Sciatic nerve (tissue), 2 donors: ENCODE measurements at regions not wholly inside any gene's neighbourhood (a gene's known extent, or its start where the extent isn't known, plus 50 kb on each side); places are given as distances from the start of the nearest gene placed in this dataset.
"Not testable (repeated sequence)": the region's sequence is repeated elsewhere in the genome, so short reads cannot be mapped to it uniquely, and the experiment has no call there.

Experiments used
- ATAC-seq: fragments of 200-7000 bp; cut with Tn5 transposase; one replicate; pipeline ENCODE4 v1.9.1; 2020; ENCODE audit warnings: mild to moderate bottlenecking, moderate library complexity
- DNase-seq: peaks from one replicate; pipeline ENCODE4 v3.0.0-alpha.2; 2020; ENCODE audit warnings: low spot score
- intact Hi-C: fragments of 100-400 bp; cut with DNase I; formaldehyde crosslinking; loops from one replicate; pipeline ENCODE4 v1.14.2; 2022
- donor health status: DM: no; HTN: no; CAD: no.
- donor health status: DM: no; HTN: no; CAD: no.

- DNase-seq: no peak
- ATAC-seq: no peak
- intact Hi-C loops: no loop called here
These were observed 721.8 kb upstream of the NCAM2 start for GRCh38 chr21:20276377-20276776.

- no peak for ATAC-seq
- intact Hi-C loops: no loop called here
These were observed 721.3 kb upstream of the NCAM2 start for GRCh38 chr21:20276954-20277353.

GRCh38 chr21:20283836-20284235 lies 714.4 kb upstream of the NCAM2 start:
- ATAC-seq (no peak), DNase-seq (no peak)
- intact Hi-C loops: no loop called here

More at GRCh38 chr21:20276954-20277353, 721.3 kb upstream of the NCAM2 start:
- no peak for DNase-seq

GRCh38 chr21:20292280-20292679 lies 705.9 kb upstream of the NCAM2 start:
- intact Hi-C loops: no loop called here
- DNase-seq (no peak), ATAC-seq (no peak)

- intact Hi-C loops, ATAC-seq, DNase-seq: not testable (repeated sequence)
These were observed 705.4 kb upstream of the NCAM2 start for GRCh38 chr21:20292854-20293253.

GRCh38 chr21:20301395-20301794 lies 696.8 kb upstream of the NCAM2 start:
- no peak for ATAC-seq
- intact Hi-C loops: no loop called here
- DNase-seq: no peak

GRCh38 chr21:20302084-20302483 lies 696.1 kb upstream of the NCAM2 start:
- ATAC-seq (no peak), DNase-seq (no peak)
- intact Hi-C loops: no loop called here

GRCh38 chr21:20306836-20307235 lies 691.4 kb upstream of the NCAM2 start:
- intact Hi-C loops: no loop called here
- ATAC-seq: no peak
- DNase-seq: no peak

GRCh38 chr21:20308586-20309315 lies 689.5 kb upstream of the NCAM2 start:
- intact Hi-C loops: no loop called here
- DNase-seq (no peak), ATAC-seq (no peak)

- DNase-seq: no peak
- intact Hi-C loops: no loop called here
- ATAC-seq: no peak
These were observed 686.9 kb upstream of the NCAM2 start for GRCh38 chr21:20311234-20311787.

- no peak for ATAC-seq
- no peak for DNase-seq
- intact Hi-C loops: no loop called here
These were observed 685.2 kb upstream of the NCAM2 start for GRCh38 chr21:20313013-20313412.

GRCh38 chr21:20315042-20315441 lies 683.2 kb upstream of the NCAM2 start:
- DNase-seq (no peak), ATAC-seq (no peak)
- intact Hi-C loops: no loop called here

GRCh38 chr21:20329636-20330035 lies 668.6 kb upstream of the NCAM2 start:
- no peak for DNase-seq
- intact Hi-C loops: no loop called here
- no peak for ATAC-seq

- intact Hi-C loops: no loop called here
- no peak for DNase-seq
- no peak for ATAC-seq
These were observed 667.6 kb upstream of the NCAM2 start for GRCh38 chr21:20330652-20331051.

GRCh38 chr21:20334585-20334984 lies 663.6 kb upstream of the NCAM2 start:
- intact Hi-C loops: no loop called here
- DNase-seq: no peak
- no peak for ATAC-seq

GRCh38 chr21:20341431-20341830 lies 656.8 kb upstream of the NCAM2 start:
- no peak for DNase-seq

GRCh38 chr21:20343186-20343585 lies 655.0 kb upstream of the NCAM2 start:
- DNase-seq (no peak), ATAC-seq (no peak)
- intact Hi-C loops: no loop called here

More at GRCh38 chr21:20341431-20341830, 656.8 kb upstream of the NCAM2 start:
- intact Hi-C loops: no loop called here
- ATAC-seq: no peak

- intact Hi-C loops: no loop called here
- DNase-seq: no peak
- no peak for ATAC-seq
These were observed 647.1 kb upstream of the NCAM2 start for GRCh38 chr21:20351138-20351537.

GRCh38 chr21:20353351-20353750 lies 644.9 kb upstream of the NCAM2 start:
- intact Hi-C loops: no loop called here
- ATAC-seq (no peak), DNase-seq (no peak)

- DNase-seq (no peak), ATAC-seq (no peak)
- intact Hi-C loops: no loop called here
These were observed 625.2 kb upstream of the NCAM2 start for GRCh38 chr21:20373031-20373430.

- ATAC-seq (no peak), DNase-seq (no peak)
- intact Hi-C loops: no loop called here
These were observed 621.0 kb upstream of the NCAM2 start for GRCh38 chr21:20377250-20377649.
